ENCODE measurements at regions not wholly inside any gene's neighbourhood (a gene's known extent, or its start where the extent isn't known, plus 50 kb on each side); places are given as distances from the start of the nearest gene placed in this dataset.

GRCh38 chr16:79995315-79995714 lies 394.8 kb upstream of the MAF start:
- no peak for TF ChIP-seq CTCF (IDR thresholded peaks at IDR 0.05)
- no peak for TF ChIP-seq POLR2A (IDR thresholded peaks at IDR 0.05)
- no peak for TF ChIP-seq EP300 (IDR thresholded peaks at IDR 0.05)
- no peak for TF ChIP-seq POLR2AphosphoS5 (IDR thresholded peaks at IDR 0.05)
